Stimulated activated naive CD4-positive, alpha-beta T cell treated with Interleukin-2 at 50 U/mL for 16 hours (primary cell): ENCODE measurements at regions not wholly inside any gene's neighbourhood (a gene's known extent, or its start where the extent isn't known, plus 50 kb on each side); places are given as distances from the start of the nearest gene placed in this dataset.

ENCODE experiments used
- DNase-seq: peaks from one replicate; lab custom pipeline; 2025; lab: John Stamatoyannopoulos, UW

- no peak for DNase-seq
These were observed 497.8 kb upstream of the MYT1L start for GRCh38 chr2:2828774-2829368.

- no peak for DNase-seq
These were observed 496.7 kb upstream of the MYT1L start for GRCh38 chr2:2827761-2828221.

GRCh38 chr2:2827046-2827636, 496.1 kb upstream of the MYT1L start:
- DNase-seq, result no peak

- DNase-seq, result no peak
These were observed 495.5 kb upstream of the MYT1L start for GRCh38 chr2:2826621-2827020.

- DNase-seq, result no peak
These were observed 495.1 kb upstream of the MYT1L start for GRCh38 chr2:2826209-2826551.

- no peak for DNase-seq
These were observed 494.6 kb upstream of the MYT1L start for GRCh38 chr2:2825516-2826208.

GRCh38 chr2:2825062-2825461, 494.0 kb upstream of the MYT1L start:
- DNase-seq, result no peak

GRCh38 chr2:2824588-2824987, 493.5 kb upstream of the MYT1L start:
- DNase-seq, result no peak

GRCh38 chr2:2823061-2823753, 492.1 kb upstream of the MYT1L start:
- no peak for DNase-seq

GRCh38 chr2:2822143-2822542, 491.1 kb upstream of the MYT1L start:
- no peak for DNase-seq

GRCh38 chr2:2812648-2813047, 481.6 kb upstream of the MYT1L start:
- no peak for DNase-seq

GRCh38 chr2:2812117-2812516, 481.0 kb upstream of the MYT1L start:
- no peak for DNase-seq

- no peak for DNase-seq
These were observed 479.4 kb upstream of the MYT1L start for GRCh38 chr2:2810504-2810903.

GRCh38 chr2:2809771-2810170, 478.7 kb upstream of the MYT1L start:
- no peak for DNase-seq

GRCh38 chr2:2808551-2809058, 477.5 kb upstream of the MYT1L start:
- DNase-seq, result no peak

- no peak for DNase-seq
These were observed 475.6 kb upstream of the MYT1L start for GRCh38 chr2:2806711-2807110.

GRCh38 chr2:2805263-2805662, 474.2 kb upstream of the MYT1L start:
- no peak for DNase-seq

GRCh38 chr2:2804528-2804927, 473.5 kb upstream of the MYT1L start:
- no peak for DNase-seq

GRCh38 chr2:2801458-2801857, 470.4 kb upstream of the MYT1L start:
- DNase-seq, result no peak

GRCh38 chr2:2800697-2801096, 469.6 kb upstream of the MYT1L start:
- no peak for DNase-seq

- no peak for DNase-seq
These were observed 468.9 kb upstream of the MYT1L start for GRCh38 chr2:2800001-2800400.

- DNase-seq, result no peak
These were observed 468.1 kb upstream of the MYT1L start for GRCh38 chr2:2799151-2799697.

GRCh38 chr2:2798337-2798736, 467.3 kb upstream of the MYT1L start:
- no peak for DNase-seq
